Renal cortical epithelial cell (primary cell): ENCODE measurements at regions not wholly inside any gene's neighbourhood (a gene's known extent, or its start where the extent isn't known, plus 50 kb on each side); places are given as distances from the start of the nearest gene placed in this dataset.

Experiments
- DNase-seq: peaks from one replicate; pipeline ENCODE4 v3.0.0-alpha.2; 2011; ENCODE audit warnings: low read depth

- no peak for DNase-seq
Observed at GRCh38 chr9:2311920-2312319, 296.8 kb downstream of the SMARCA2 start.

- no peak for DNase-seq
Observed at GRCh38 chr9:2313512-2313911, 298.4 kb downstream of the SMARCA2 start.

GRCh38 chr9:2317591-2317990 lies 302.4 kb downstream of the SMARCA2 start:
- DNase-seq = peak; percentile 44

- no peak for DNase-seq
Observed at GRCh38 chr9:2319421-2319820, 302.2 kb upstream of the VLDLR start.

- no peak for DNase-seq
Observed at GRCh38 chr9:2320114-2320513, 301.5 kb upstream of the VLDLR start.

- DNase-seq = no peak
Observed at GRCh38 chr9:2320632-2321031, 301.0 kb upstream of the VLDLR start.

- DNase-seq = peak; percentile 14
Observed at GRCh38 chr9:2321523-2322148, 300.0 kb upstream of the VLDLR start.

GRCh38 chr9:2324742-2325141 lies 296.8 kb upstream of the VLDLR start:
- no peak for DNase-seq

GRCh38 chr9:2332663-2333062 lies 288.9 kb upstream of the VLDLR start:
- peak; percentile 11 for DNase-seq

- DNase-seq = no peak
Observed at GRCh38 chr9:2335260-2335659, 286.3 kb upstream of the VLDLR start.

GRCh38 chr9:2336055-2336454 lies 285.5 kb upstream of the VLDLR start:
- DNase-seq = peak; percentile 5

GRCh38 chr9:2337131-2337530 lies 284.5 kb upstream of the VLDLR start:
- no peak for DNase-seq

- no peak for DNase-seq
Observed at GRCh38 chr9:2337627-2338026, 284.0 kb upstream of the VLDLR start.

GRCh38 chr9:2338777-2339365 lies 282.7 kb upstream of the VLDLR start:
- peak; percentile 50 for DNase-seq

- DNase-seq = no peak
Observed at GRCh38 chr9:2339416-2339815, 282.2 kb upstream of the VLDLR start.

GRCh38 chr9:2340046-2340760 lies 281.4 kb upstream of the VLDLR start:
- peak; percentile 95 for DNase-seq

- no peak for DNase-seq
Observed at GRCh38 chr9:2341126-2341525, 280.5 kb upstream of the VLDLR start.

- no peak for DNase-seq
Observed at GRCh38 chr9:2341956-2342355, 279.6 kb upstream of the VLDLR start.

GRCh38 chr9:2343756-2344155 lies 277.8 kb upstream of the VLDLR start:
- no peak for DNase-seq

- no peak for DNase-seq
Observed at GRCh38 chr9:2344436-2344835, 277.2 kb upstream of the VLDLR start.

- no peak for DNase-seq
Observed at GRCh38 chr9:2345013-2345412, 276.6 kb upstream of the VLDLR start.

GRCh38 chr9:2346277-2346913 lies 275.2 kb upstream of the VLDLR start:
- DNase-seq = no peak

GRCh38 chr9:2351324-2351723 lies 270.3 kb upstream of the VLDLR start:
- no peak for DNase-seq
